Pancreas (tissue), 10 donors: ENCODE measurements at regions not wholly inside any gene's neighbourhood (a gene's known extent, or its start where the extent isn't known, plus 50 kb on each side); places are given as distances from the start of the nearest gene placed in this dataset.

Source experiments
- ATAC-seq, 4 donors: fragments of 200-7000 bp; cut with Tn5 transposase; one replicate each; pipeline versions ENCODE4 v1.8.0 to v1.9.1; 2020; ENCODE audit warnings: mild to moderate bottlenecking in 4 of 4, moderate library complexity in 4 of 4
- DNase-seq, 6 donors: peaks; one replicate each; pipeline ENCODE4 v3.0.0-alpha.2; 2020
- FAIRE-seq: peaks from 2 replicates; lab custom pipeline; 2012; peaks lifted over from hg19 to GRCh38; lab: Jason Lieb, UNC
- H3K27ac ChIP-seq, 4 donors: fragments of 200-600 bp; sonication (generic); 1 replicate in 3 of 4; 2 replicates in 1 of 4; pipeline versions ENCODE4 v1.5.0 to v1.8.0; 2020
- H3K27me3 ChIP-seq, 4 donors: fragments of 200-600 bp; one replicate each; pipeline ENCODE4 v1.8.0; 2021
- H3K36me3 ChIP-seq, 3 donors: fragments of 200-600 bp; sonication (generic) in 1 of 3; one replicate each; pipeline versions ENCODE4 v1.5.0 to v1.8.0; 2020 to 2021
- H3K4me1 ChIP-seq, 3 donors: fragments of 200-600 bp; one replicate each; pipeline ENCODE4 v1.8.0; 2021
- H3K4me3 ChIP-seq, 4 donors: fragments of 200-600 bp; sonication (generic) in 2 of 4; one replicate each; pipeline versions ENCODE4 v1.5.0 to v1.8.0; 2020 to 2021
- H3K9me3 ChIP-seq, 4 donors: fragments of 200-600 bp; one replicate each; pipeline ENCODE4 v1.8.0; 2021
- WGBS, 2 donors: extraction: QIAGEN DNeasy Blood & Tissue Kit; methylation state at CpG; one replicate each; pipeline ENCODE4 v1.1.7; 2013; 5-methylcytosine and 5-hydroxymethylcytosine counted together
- intact Hi-C, 3 donors: fragments of 100-400 bp; cut with DNase I; formaldehyde crosslinking; loops; one replicate each; pipeline versions ENCODE4 v1.11.1 to v1.14.2; 2022
- TF ChIP-seq, protein P1 (sequence below), 4 donors: fragments of 200-600 bp; sonication (generic) in 3 of 4; IDR thresholded peaks; one replicate each; pipeline versions ENCODE4 v1.5.0 to v1.8.0; 2021; ENCODE audit warnings: antibody characterized with exemption in 4 of 4
- donor health status: healthy with polysubstance abuse.
- donor health status: DM: no; HTN: no; CAD: no; lungs with moderate emphysema.
- donor health status: DM: no; HTN: no; CAD: no.
- donor health status: control.
- donor health status: control.
- donor health status: Bipolar disorder and iron deficiency.
- donor health status: DM: yes; HTN: yes; CAD: no.
- donor health status: DM: no; HTN: no; CAD: no.
- donor health status: DM: no; HTN: no; CAD: no.
- donor health status: DM: yes; HTN: yes; CAD: no.

DNA sequence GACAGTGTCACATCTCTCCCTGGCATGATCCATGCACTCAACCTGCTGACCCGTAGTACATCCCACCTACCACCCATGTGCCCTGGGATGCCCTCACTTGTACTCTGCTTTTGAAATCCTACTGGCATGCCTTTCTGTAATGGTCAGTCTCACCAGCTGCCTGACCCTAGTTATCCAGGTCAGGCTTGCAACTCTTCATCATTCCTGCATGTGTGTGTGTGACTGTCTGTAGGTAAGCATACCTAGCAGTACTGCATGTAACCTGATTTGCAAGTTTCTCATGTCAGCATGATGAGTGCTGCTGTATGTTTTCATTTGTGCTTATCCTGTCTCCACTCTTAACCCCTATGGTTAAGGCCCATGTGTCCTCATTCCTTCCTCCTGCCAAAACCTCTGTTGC lies 202.0 kb upstream of the MTNR1B start:
- no peak overlapping the region for H3K27ac ChIP-seq
- no peaks in the 10 kb centered on the region for H3K36me3 ChIP-seq
- no peaks in the 10 kb centered on the region for H3K9me3 ChIP-seq
- 74 to 91% methylated on average over 1 of the region's 1 CpG for WGBS, 2 donors
- H3K27me3 ChIP-seq, result peaks cover 0 to 4% (median 0%) of the 10 kb centered on the region in 4 donors
- H3K4me3 ChIP-seq, result no peak overlapping the region
- FAIRE-seq, result no peak
- TF ChIP-seq, protein P1, sequence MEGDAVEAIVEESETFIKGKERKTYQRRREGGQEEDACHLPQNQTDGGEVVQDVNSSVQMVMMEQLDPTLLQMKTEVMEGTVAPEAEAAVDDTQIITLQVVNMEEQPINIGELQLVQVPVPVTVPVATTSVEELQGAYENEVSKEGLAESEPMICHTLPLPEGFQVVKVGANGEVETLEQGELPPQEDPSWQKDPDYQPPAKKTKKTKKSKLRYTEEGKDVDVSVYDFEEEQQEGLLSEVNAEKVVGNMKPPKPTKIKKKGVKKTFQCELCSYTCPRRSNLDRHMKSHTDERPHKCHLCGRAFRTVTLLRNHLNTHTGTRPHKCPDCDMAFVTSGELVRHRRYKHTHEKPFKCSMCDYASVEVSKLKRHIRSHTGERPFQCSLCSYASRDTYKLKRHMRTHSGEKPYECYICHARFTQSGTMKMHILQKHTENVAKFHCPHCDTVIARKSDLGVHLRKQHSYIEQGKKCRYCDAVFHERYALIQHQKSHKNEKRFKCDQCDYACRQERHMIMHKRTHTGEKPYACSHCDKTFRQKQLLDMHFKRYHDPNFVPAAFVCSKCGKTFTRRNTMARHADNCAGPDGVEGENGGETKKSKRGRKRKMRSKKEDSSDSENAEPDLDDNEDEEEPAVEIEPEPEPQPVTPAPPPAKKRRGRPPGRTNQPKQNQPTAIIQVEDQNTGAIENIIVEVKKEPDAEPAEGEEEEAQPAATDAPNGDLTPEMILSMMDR (IDR thresholded peaks at IDR 0.05), result no peak
- intact Hi-C loops, result no loop called here
- no peaks in the 10 kb centered on the region for H3K4me1 ChIP-seq
- DNase-seq, result no peak
- no peak for ATAC-seq

DNA sequence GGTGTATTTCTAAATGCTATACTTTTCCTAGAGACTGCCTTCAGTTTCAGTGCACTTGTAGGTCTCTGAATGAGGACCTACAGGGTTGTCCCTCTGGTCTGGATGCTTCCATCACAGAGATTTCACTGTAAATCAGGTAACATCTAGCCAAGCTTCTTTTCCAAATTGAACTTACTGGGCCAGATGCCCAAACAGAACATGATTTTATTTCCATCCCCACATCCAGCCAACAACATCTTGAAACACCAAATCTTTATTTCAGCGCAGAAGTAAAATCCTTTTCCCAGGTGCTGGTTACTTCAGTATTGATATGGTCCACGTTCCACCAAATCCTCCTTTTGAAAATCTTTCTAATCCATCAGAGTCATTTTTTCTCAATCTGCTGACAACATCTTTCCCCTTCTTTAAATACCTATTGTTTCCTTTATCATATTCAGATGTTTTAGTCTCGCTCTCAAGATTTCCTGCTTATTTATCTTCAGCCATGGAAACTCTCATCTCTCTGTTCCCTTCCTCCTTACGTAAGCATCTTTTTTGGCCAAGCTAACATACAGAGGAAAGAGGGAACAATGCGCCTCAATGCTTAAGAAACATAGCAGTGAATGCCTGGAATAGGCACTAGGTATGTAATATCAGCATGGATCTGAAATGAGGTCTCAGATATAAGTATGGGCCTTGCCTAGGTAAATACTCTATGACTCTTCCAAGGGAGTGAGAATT lies 201.2 kb upstream of the MTNR1B start:
- FAIRE-seq (no peak), DNase-seq (no peak), ATAC-seq (no peak)
- Histone ChIP-seq H3K4me1 (no peaks in the 10 kb centered on the region), H3K27me3 (peaks cover 0 to 4% (median 0%) of the 10 kb centered on the region in 4 donors), H3K36me3 (no peaks in the 10 kb centered on the region), H3K4me3 (no peak overlapping the region), H3K9me3 (no peaks in the 10 kb centered on the region), H3K27ac (no peak overlapping the region)
- TF ChIP-seq, protein P1 (IDR thresholded peaks at IDR 0.05), result no peak
- 87 to 91% methylated on average over 5 of the region's 5 CpGs for WGBS, 2 donors
- intact Hi-C loops, result no loop called here

DNA sequence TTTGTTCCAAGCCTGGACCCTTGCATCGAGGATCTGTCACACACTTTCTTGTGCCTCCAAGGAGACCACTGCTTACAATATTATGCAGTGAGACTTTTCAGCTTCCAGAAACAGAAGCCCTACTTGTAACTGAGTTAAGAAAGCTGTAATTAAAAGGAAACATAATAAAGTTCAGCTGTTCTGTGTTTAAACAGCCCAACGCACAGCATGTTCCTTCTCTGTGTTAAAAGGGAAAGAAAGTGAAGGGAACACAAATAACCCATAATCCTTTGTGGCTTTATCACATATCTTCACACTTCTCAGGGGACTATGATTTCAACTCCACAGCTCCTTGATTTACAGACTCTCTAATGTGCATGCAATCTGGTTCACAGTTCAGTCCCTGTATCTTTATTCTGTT lies 200.3 kb upstream of the MTNR1B start:
- Histone ChIP-seq H3K4me1 (no peaks in the 10 kb centered on the region), H3K36me3 (no peaks in the 10 kb centered on the region), H3K27me3 (peaks cover 0 to 4% (median 0%) of the 10 kb centered on the region in 4 donors), H3K9me3 (no peaks in the 10 kb centered on the region), H3K27ac (no peak overlapping the region), H3K4me3 (no peak overlapping the region)
- TF ChIP-seq, protein P1 (IDR thresholded peaks at IDR 0.05), result no peak
- 54 to 59% methylated on average over 2 of the region's 2 CpGs for WGBS, 2 donors
- ATAC-seq, result no peak
- no peak for DNase-seq
- intact Hi-C loops, result no loop called here
- no peak for FAIRE-seq

DNA sequence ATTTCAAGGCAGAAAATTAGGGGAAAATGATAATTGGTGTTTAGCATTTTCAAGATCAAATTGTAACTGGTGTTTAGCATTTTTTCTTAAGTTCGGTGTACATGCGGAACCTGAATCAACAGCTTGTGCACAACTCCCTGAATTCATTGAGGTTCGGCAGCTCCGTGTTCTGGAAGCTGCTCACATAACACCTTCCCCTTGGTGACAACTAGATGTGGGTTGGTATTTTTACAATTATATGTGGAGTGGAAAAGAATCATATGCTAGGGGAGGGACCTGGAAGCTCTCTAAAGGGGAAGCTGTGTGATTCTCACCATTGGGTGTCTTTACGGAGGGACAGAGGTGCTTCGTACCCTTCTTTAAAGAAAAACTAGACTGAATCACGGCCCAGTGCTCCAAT lies 199.0 kb upstream of the MTNR1B start:
- Histone ChIP-seq H3K4me3 (no peak overlapping the region), H3K4me1 (no peaks in the 10 kb centered on the region), H3K27ac (no peak overlapping the region), H3K36me3 (no peaks in the 10 kb centered on the region), H3K27me3 (peaks cover 0 to 4% (median 0%) of the 10 kb centered on the region in 4 donors), H3K9me3 (no peaks in the 10 kb centered on the region)
- FAIRE-seq (no peak), ATAC-seq (no peak), DNase-seq (no peak)
- WGBS, 2 donors, result 86 to 88% methylated on average over 7 of the region's 7 CpGs
- intact Hi-C loops, result no loop called here
- TF ChIP-seq, protein P1 (IDR thresholded peaks at IDR 0.05), result no peak

DNA sequence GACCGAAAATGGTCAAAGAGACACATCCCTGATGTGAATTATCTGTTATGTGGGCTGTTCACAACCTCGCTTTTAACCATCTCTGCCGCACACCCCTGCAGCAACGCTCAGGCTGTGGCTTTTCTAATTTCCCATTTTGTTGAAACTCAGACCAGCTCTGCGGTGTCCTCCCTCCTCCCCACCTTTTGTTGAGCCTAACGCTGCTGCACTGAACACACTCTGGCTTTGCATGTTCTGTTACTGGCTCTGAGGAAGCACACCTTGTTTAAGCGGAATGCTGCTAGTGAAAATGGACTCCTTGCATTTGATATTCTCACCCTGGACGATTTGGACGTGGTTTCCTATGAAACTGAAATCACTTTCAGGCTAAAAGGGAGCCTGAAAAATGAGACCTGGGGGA lies 198.5 kb upstream of the MTNR1B start:
- DNase-seq, result no peak
- no peak for FAIRE-seq
- 68 to 77% methylated on average over 9 of the region's 9 CpGs for WGBS, 2 donors
- no peak overlapping the region for H3K27ac ChIP-seq
- no peak for ATAC-seq
- peaks cover 0 to 4% (median 0%) of the 10 kb centered on the region in 4 donors for H3K27me3 ChIP-seq
- no peaks in the 10 kb centered on the region for H3K9me3 ChIP-seq
- no peak overlapping the region for H3K4me3 ChIP-seq
- intact Hi-C loops, result no loop called here
- TF ChIP-seq, protein P1 (IDR thresholded peaks at IDR 0.05), result no peak
- no peaks in the 10 kb centered on the region for H3K4me1 ChIP-seq
- no peaks in the 10 kb centered on the region for H3K36me3 ChIP-seq
